Myocyte (in vitro differentiated cells): ENCODE measurements at regions not wholly inside any gene's neighbourhood (a gene's known extent, or its start where the extent isn't known, plus 50 kb on each side); places are given as distances from the start of the nearest gene placed in this dataset.
"Not testable (repeated sequence)": the region's sequence is repeated elsewhere in the genome, so short reads cannot be mapped to it uniquely, and the experiment has no call there.

Experiments
- DNase-seq: peaks from one replicate; pipeline ENCODE4 v3.0.0-alpha.2; 2012; ENCODE audit warnings: low read depth

DNA sequence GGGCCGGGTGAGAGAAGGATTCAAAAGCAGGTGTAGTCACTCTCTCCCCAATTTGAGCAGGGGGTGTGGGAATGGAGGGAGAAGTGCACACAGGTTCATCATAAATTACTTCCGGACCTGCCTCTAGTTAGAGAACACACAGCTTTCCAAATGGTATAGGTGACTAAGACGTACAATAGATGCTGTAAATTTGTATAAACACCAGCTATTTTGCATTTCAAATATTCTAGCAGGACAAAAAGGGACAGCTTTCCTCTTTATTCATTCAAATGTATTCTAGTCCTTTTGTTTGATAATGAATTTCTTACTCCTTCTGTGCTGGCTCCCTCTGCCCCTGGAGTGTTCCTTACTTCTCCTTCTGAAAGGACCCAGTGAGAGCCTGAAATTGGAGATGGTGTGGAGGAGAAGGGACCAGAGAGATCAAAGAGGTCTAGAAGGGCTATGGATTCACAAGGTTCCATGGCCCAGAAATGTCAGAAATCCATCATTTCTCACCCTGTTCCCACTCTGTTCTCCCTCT lies 53.2 kb upstream of the SH3BP4 start:
- DNase-seq = no peak

DNA sequence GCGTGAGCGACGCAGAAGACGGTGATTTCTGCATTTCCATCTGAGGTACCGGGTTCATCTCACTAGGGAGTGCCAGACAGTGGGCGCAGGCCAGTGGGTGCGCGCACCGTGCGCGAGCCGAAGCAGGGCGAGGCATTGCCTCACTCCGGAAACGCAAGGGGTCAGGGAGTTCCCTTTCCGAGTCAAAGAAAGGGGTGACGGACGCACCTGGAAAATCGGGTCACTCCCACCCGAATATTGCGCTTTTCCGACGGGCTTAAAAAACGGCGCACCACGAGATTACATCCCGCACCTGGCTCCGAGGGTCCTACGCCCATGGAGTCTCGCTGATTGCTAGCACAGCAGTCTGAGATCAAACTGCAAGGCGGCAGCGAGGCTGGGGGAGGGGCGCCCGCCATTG lies 63.4 kb upstream of the SH3BP4 start:
- not testable (repeated sequence) for DNase-seq

- DNase-seq = no peak
Observed at GRCh38 chr2:234887195-234887594, 64.6 kb upstream of the SH3BP4 start.

DNA sequence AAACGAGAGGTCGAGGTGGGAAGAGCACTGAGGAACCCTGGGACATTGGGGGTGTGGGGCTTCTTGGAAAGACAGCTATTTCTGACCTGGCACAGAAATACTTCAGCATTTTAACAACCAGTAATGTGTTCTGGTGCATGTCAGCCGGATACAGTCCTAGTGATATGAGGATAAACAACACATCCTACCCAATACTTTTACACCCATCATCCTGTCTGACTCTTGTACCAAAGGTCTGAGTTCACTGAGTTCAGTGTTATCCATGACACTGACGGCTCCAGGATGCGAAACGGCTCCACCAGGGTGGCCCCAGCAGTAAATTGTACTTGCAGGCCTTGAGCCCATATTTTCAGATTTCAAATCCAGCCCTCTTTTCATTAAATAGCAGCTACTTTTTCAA lies 65.9 kb upstream of the SH3BP4 start:
- DNase-seq = no peak

DNA sequence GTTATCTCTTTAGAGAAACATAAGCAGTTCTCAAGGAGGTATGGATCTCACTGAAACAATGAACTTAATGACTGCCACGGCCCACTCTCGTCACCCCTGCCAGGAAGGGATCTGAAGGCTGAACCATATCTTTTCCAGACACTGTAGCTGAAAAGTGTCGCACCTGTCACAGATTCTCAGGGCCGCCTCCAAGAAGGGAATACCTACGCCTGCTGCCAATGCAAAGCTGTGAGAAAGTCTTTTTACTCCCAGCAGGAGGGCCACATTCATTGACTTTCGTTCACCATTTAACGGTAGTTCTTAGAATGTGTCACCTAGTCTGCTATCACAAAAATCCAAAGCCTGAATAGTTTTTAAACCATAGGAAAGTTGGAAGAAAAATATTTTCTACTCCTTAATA lies 66.7 kb upstream of the SH3BP4 start:
- no peak for DNase-seq

- DNase-seq = no peak
Observed at GRCh38 chr2:234884591-234884990, 67.2 kb upstream of the SH3BP4 start.

- peak; percentile 83 for DNase-seq
Observed at GRCh38 chr2:234881413-234882241, 70.2 kb upstream of the SH3BP4 start.

DNA sequence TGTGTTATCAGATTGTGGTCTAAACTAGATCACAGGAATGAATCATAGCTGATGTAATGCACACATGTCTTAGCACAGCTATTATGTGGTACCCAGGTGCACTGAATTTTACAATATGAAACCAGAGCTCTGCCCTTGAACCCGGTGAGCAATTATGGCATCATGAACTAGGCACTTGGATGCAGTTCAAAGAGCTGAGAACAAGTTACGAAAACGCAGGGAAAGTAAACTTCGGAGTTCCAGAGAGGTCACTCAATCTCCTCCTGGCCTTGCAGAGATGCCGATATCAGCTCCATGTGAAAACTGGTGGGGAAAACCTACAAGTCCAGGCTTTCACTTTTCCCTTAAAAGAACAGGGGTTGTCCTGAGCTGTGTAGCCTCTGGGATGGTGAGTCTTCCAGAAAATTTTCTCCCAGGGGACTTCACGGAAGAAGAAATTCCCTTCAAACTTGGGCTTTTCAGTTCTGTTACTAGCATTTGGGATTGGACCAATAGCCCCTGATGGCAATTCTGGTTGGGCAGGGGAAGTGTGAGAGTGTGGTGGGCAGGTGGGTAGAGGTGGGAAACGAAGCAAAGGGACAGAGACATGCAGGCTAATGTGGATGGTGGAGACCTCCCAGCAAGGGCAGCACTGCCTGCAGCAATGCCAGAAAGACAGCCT lies 71.1 kb upstream of the SH3BP4 start:
- peak; percentile 12 for DNase-seq

GRCh38 chr2:234879671-234880455 lies 72.0 kb upstream of the SH3BP4 start:
- DNase-seq = no peak

- not testable (repeated sequence) for DNase-seq
Observed at GRCh38 chr2:234876621-234877020, 75.2 kb upstream of the SH3BP4 start.

DNA sequence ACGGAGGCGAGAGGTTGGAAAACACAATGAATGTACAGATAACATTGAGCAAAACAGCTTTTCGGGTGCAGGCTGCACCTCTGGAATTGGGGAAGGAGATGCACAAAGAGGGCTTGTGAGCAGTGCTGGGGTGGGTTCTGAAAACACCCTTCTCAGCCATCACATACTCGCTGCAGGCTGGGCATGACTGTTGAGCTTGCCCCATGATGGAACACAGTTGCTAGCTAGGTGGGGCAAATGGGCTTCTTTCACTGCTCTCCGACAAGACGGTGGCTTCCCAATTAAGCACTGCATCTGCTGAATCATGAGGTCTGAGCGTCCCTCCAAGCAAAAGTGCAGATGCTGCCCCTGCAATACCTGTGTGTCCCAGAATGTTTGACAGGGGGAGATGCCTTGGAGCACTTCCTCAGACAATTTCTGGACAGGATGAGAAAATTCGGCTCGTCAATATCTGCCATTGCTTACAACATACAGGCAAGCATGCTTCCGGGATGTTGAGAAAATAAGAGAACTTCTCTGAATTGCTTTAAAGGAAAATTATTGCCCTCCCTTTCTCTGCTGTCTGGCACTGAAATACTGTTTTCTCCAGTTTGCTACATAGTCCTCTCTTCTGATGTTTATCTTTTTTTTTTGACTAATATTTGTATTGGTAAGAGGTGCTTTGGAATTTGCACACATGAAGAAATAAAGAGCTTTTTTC lies 77.3 kb upstream of the SH3BP4 start:
- no peak for DNase-seq

GRCh38 chr2:234873828-234874173 lies 78.0 kb upstream of the SH3BP4 start:
- no peak for DNase-seq

DNA sequence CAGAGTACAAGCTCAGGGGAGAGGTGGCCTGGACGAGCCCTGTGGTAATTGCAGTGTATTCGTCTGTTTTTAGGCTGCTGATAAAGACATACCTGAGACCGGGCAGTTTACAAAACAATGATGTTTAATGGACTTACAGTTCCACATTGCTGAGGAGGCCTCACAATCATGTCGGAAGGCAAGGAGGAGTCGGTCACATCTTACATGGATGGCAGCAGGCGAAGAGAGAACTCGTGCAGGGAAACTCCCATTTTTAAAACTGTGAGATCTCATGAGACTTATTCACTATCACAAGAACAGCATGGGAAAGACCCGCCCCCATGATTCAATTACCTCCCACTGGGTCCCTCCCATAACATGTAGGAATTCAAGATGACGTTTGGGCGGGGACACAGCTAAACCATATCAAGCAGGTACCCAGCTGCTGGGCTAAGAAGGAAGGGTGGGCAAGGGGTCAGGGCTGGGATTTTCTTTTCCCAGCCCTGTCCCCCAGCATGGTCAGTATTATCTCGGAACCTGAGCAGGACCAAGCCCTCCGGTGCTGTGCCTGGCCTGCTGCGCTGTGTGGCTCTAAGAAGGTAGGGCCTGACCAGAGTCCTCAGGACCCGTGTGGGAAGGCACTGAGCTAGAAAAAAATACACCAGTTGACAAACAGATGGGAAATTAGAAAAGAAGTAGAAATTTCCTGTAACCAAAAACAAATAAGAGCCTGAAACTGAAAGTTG lies 78.6 kb upstream of the SH3BP4 start:
- DNase-seq = no peak

DNA sequence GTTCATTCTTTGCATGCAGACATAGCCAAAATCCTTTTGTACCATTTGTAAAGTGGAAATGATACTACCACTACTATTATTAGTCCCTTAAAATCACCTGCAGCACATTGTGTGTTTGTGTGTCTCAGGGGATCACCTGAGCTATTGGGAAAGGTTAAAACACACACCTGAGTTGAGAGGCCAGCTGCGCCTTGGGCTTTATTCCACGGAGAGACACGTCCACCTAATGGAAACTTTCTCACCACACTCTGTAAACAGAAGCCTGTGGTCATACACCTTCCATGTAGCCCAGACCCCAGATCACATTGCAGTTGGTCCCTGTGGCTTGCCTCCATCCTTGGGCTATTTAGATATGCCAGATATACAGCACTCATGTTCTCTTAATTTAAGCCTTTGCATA lies 81.8 kb upstream of the SH3BP4 start:
- no peak for DNase-seq

DNA sequence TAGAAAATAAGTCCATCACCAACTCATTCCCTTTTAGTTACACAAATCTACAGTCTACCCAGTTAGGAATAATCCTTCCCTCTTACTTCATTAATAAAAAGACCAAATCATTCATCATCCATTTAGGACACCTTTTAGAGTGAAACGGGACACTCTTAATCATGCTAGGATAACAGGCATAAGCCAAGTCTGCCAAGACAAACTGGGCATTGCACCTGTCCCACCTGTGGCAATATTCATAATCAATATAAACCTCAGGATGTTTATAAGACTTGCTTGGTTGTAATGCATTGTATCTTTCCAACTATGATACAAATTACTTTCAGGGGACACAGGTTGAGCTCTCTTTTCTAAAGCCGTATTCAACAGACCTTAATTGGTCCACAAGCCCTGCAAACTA lies 82.7 kb upstream of the SH3BP4 start:
- no peak for DNase-seq

DNA sequence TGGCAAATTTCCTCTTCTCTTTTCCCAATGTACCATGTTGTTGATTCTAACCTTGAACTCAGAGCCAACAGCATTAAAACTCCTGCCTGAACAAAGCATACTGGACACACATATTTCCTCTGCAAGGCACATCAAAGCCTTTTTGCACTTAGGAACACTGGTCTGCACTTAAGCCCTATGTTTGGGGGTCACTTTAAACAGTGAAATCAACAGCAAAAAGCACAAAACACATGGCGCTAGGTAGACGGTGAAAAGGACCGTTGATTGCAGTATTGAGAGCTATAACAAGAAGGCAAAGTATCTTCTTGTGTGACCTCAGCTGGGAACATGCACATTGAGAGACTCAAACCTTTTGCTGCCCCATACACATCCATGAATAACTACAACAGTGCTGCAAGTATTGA lies 83.9 kb upstream of the SH3BP4 start:
- no peak for DNase-seq

DNA sequence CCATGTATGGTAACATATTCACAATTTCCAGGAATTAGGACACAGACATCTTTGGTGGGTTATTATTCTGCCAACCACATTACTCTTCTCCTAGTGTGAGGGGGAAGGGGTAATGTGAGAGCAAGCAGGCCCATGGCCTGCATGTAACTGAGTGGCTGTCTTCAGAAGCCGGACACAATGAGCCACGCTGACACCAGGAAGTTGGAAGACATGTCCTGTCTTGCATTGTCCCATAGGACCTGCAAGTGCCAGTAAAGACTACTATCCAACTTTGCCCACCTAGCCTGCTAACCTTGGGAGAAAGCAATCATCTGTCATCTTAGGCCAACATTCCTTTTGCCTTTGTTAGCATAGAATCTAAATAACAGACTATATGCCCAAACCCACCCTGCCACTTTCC lies 86.2 kb upstream of the SH3BP4 start:
- no peak for DNase-seq

GRCh38 chr2:234865040-234865439 lies 86.8 kb upstream of the SH3BP4 start:
- DNase-seq = no peak

DNA sequence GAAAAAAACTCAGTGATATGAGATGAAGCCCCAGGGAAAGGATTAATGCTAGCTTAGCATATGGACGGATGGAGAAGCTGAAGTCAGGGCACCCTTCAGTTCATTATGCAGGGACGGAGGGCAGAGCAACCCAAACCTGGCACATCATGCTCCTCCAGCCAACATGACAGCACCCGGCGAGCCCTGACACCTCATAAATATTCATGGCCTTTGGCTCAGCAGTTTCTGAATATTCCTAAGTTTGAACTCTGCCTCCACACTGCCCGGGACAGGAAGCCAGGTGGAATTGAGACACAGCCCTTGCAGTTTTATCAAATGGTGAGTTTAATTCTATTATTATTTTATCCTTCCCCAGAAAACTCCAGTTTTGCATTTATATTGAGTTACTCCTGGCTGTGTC lies 87.3 kb upstream of the SH3BP4 start:
- DNase-seq = no peak

GRCh38 chr2:234863043-234863934 lies 88.5 kb upstream of the SH3BP4 start:
- DNase-seq = peak; percentile 22
